ENCODE measurements at regions not wholly inside any gene's neighbourhood (a gene's known extent, or its start where the extent isn't known, plus 50 kb on each side); places are given as distances from the start of the nearest gene placed in this dataset.
A peak's percentile ranks its signal among the peaks of the same experiment; 100 is the strongest.

- H3K4me3 Mint-ChIP-seq = no peak overlapping the region
- Histone ChIP-seq H3K4me1 (ENCODE audit: insufficient read depth, low read length) (no peaks in the 10 kb centered on the region), H3K36me3 (ENCODE audit: insufficient read depth, low read length) (no peaks in the 10 kb centered on the region), H3K4me3 (ENCODE audit: low read length) (no peak overlapping the region), H3K27me3 (ENCODE audit: insufficient read depth, low read length, poor library complexity, severe bottlenecking) (no peaks in the 10 kb centered on the region), H3K27ac (ENCODE audit: low read depth, low read length) (no peak overlapping the region), H3K9me3 (ENCODE audit: low read length) (no peaks in the 10 kb centered on the region)
- peaks cover 0 to 33% of the 10 kb centered on the region in 2 donors for H3K27me3 Mint-ChIP-seq
- H3K9me3 Mint-ChIP-seq = no peaks in the 10 kb centered on the region
- H3K4me1 Mint-ChIP-seq = no peaks in the 10 kb centered on the region
- DNase-seq = no peak
- no peaks in the 10 kb centered on the region for H3K36me3 Mint-ChIP-seq
- POLR2A ChIA-PET = no interaction called here
- CTCF ChIA-PET = no interaction called here
- no peak overlapping the region for H3K27ac Mint-ChIP-seq
Observed at GRCh38 chr20:2228926-2229325, 66.9 kb upstream of the TGM3 start.

- ChIA-PET POLR2A (no interaction called here), CTCF (no interaction called here)
- Mint-ChIP-seq H3K36me3 (no peaks in the 10 kb centered on the region), H3K27ac (no peak overlapping the region), H3K9me3 (no peaks in the 10 kb centered on the region), H3K27me3 (peaks cover 0 to 19% of the 10 kb centered on the region in 2 donors), H3K4me1 (no peaks in the 10 kb centered on the region), H3K4me3 (no peak overlapping the region)
- no peak for DNase-seq
- Histone ChIP-seq H3K27ac (ENCODE audit: low read depth, low read length) (no peak overlapping the region), H3K4me3 (ENCODE audit: low read length) (no peak overlapping the region), H3K4me1 (ENCODE audit: insufficient read depth, low read length) (no peaks in the 10 kb centered on the region), H3K27me3 (ENCODE audit: insufficient read depth, low read length, poor library complexity, severe bottlenecking) (no peaks in the 10 kb centered on the region), H3K36me3 (ENCODE audit: insufficient read depth, low read length) (no peaks in the 10 kb centered on the region), H3K9me3 (ENCODE audit: low read length) (no peaks in the 10 kb centered on the region)
Observed at GRCh38 chr20:2230726-2231488, 64.9 kb upstream of the TGM3 start.

GRCh38 chr20:2231701-2232100, 64.1 kb upstream of the TGM3 start:
- Histone ChIP-seq H3K27me3 (ENCODE audit: insufficient read depth, low read length, poor library complexity, severe bottlenecking) (no peaks in the 10 kb centered on the region), H3K27ac (ENCODE audit: low read depth, low read length) (no peak overlapping the region), H3K9me3 (ENCODE audit: low read length) (no peaks in the 10 kb centered on the region), H3K36me3 (ENCODE audit: insufficient read depth, low read length) (no peaks in the 10 kb centered on the region), H3K4me3 (ENCODE audit: low read length) (no peak overlapping the region), H3K4me1 (ENCODE audit: insufficient read depth, low read length) (no peaks in the 10 kb centered on the region)
- H3K9me3 Mint-ChIP-seq = no peaks in the 10 kb centered on the region
- H3K36me3 Mint-ChIP-seq = no peaks in the 10 kb centered on the region
- no peak overlapping the region for H3K4me3 Mint-ChIP-seq
- CTCF ChIA-PET = no interaction called here
- no peak for DNase-seq
- POLR2A ChIA-PET = no interaction called here
- H3K27ac Mint-ChIP-seq = no peak overlapping the region
- H3K4me1 Mint-ChIP-seq = no peaks in the 10 kb centered on the region
- peaks cover 0 to 19% of the 10 kb centered on the region in 2 donors for H3K27me3 Mint-ChIP-seq

GRCh38 chr20:2234598-2235191, 61.1 kb upstream of the TGM3 start:
- ChIA-PET CTCF (no interaction called here), POLR2A (no interaction called here)
- no peaks in the 10 kb centered on the region for H3K4me1 Mint-ChIP-seq
- H3K4me1 ChIP-seq (ENCODE audit: insufficient read depth, low read length) = no peaks in the 10 kb centered on the region
- H3K4me3 Mint-ChIP-seq = no peak overlapping the region
- H3K9me3 ChIP-seq (ENCODE audit: low read length) = no peaks in the 10 kb centered on the region
- H3K27ac Mint-ChIP-seq = no peak overlapping the region
- H3K27me3 Mint-ChIP-seq = peaks cover 3 to 21% of the 10 kb centered on the region in 2 donors
- H3K4me3 ChIP-seq (ENCODE audit: low read length) = no peak overlapping the region
- no peak for DNase-seq
- H3K36me3 Mint-ChIP-seq = no peaks in the 10 kb centered on the region
- no peaks in the 10 kb centered on the region for H3K27me3 ChIP-seq (ENCODE audit: insufficient read depth, low read length, poor library complexity, severe bottlenecking)
- no peak overlapping the region for H3K27ac ChIP-seq (ENCODE audit: low read depth, low read length)
- no peaks in the 10 kb centered on the region for H3K9me3 Mint-ChIP-seq
- H3K36me3 ChIP-seq (ENCODE audit: insufficient read depth, low read length) = no peaks in the 10 kb centered on the region

- H3K27me3 Mint-ChIP-seq = peaks cover 3 to 21% of the 10 kb centered on the region in 2 donors
- ChIA-PET POLR2A (no interaction called here), CTCF (no interaction called here)
- H3K4me1 Mint-ChIP-seq = no peaks in the 10 kb centered on the region
- Histone ChIP-seq H3K27ac (ENCODE audit: low read depth, low read length) (no peak overlapping the region), H3K36me3 (ENCODE audit: insufficient read depth, low read length) (no peaks in the 10 kb centered on the region), H3K27me3 (ENCODE audit: insufficient read depth, low read length, poor library complexity, severe bottlenecking) (no peaks in the 10 kb centered on the region), H3K4me1 (ENCODE audit: insufficient read depth, low read length) (no peaks in the 10 kb centered on the region), H3K4me3 (ENCODE audit: low read length) (no peak overlapping the region), H3K9me3 (ENCODE audit: low read length) (no peaks in the 10 kb centered on the region)
- H3K36me3 Mint-ChIP-seq = no peaks in the 10 kb centered on the region
- H3K27ac Mint-ChIP-seq = peak overlapping the region in 1 of 8 donors; percentile 1
- H3K4me3 Mint-ChIP-seq = no peak overlapping the region
- H3K9me3 Mint-ChIP-seq = no peaks in the 10 kb centered on the region
- DNase-seq = no peak
Observed at GRCh38 chr20:2236256-2236655, 59.5 kb upstream of the TGM3 start.

- Histone ChIP-seq H3K27me3 (ENCODE audit: insufficient read depth, low read length, poor library complexity, severe bottlenecking) (no peaks in the 10 kb centered on the region), H3K4me1 (ENCODE audit: insufficient read depth, low read length) (no peaks in the 10 kb centered on the region), H3K27ac (ENCODE audit: low read depth, low read length) (no peak overlapping the region), H3K36me3 (ENCODE audit: insufficient read depth, low read length) (no peaks in the 10 kb centered on the region), H3K4me3 (ENCODE audit: low read length) (no peak overlapping the region), H3K9me3 (ENCODE audit: low read length) (no peaks in the 10 kb centered on the region)
- CTCF ChIA-PET = no interaction called here
- Mint-ChIP-seq H3K27me3 (peaks cover 3 to 24% of the 10 kb centered on the region in 2 donors), H3K4me1 (no peaks in the 10 kb centered on the region), H3K4me3 (no peak overlapping the region), H3K9me3 (no peaks in the 10 kb centered on the region), H3K27ac (peak overlapping the region in 2 of 8 donors; percentile 17 to 58), H3K36me3 (no peaks in the 10 kb centered on the region)
- POLR2A ChIA-PET = no interaction called here
- no peak for DNase-seq
Observed at GRCh38 chr20:2237059-2237458, 58.7 kb upstream of the TGM3 start.

- H3K4me1 Mint-ChIP-seq = no peaks in the 10 kb centered on the region
- CTCF ChIA-PET = no interaction called here
- H3K4me3 ChIP-seq (ENCODE audit: low read length) = no peak overlapping the region
- H3K9me3 ChIP-seq (ENCODE audit: low read length) = no peaks in the 10 kb centered on the region
- DNase-seq = no peak
- no peaks in the 10 kb centered on the region for H3K4me1 ChIP-seq (ENCODE audit: insufficient read depth, low read length)
- no peaks in the 10 kb centered on the region for H3K36me3 Mint-ChIP-seq
- H3K27me3 Mint-ChIP-seq = peaks cover 5 to 29% of the 10 kb centered on the region in 2 donors
- no peaks in the 10 kb centered on the region for H3K27me3 ChIP-seq (ENCODE audit: insufficient read depth, low read length, poor library complexity, severe bottlenecking)
- no peaks in the 10 kb centered on the region for H3K9me3 Mint-ChIP-seq
- POLR2A ChIA-PET = no interaction called here
- H3K36me3 ChIP-seq (ENCODE audit: insufficient read depth, low read length) = no peaks in the 10 kb centered on the region
- no peak overlapping the region for H3K4me3 Mint-ChIP-seq
- no peak overlapping the region for H3K27ac ChIP-seq (ENCODE audit: low read depth, low read length)
- no peak overlapping the region for H3K27ac Mint-ChIP-seq
Observed at GRCh38 chr20:2238601-2239000, 57.2 kb upstream of the TGM3 start.

- CTCF ChIA-PET = no interaction called here
- Mint-ChIP-seq H3K4me3 (no peak overlapping the region), H3K36me3 (no peaks in the 10 kb centered on the region), H3K9me3 (no peaks in the 10 kb centered on the region), H3K4me1 (no peaks in the 10 kb centered on the region), H3K27me3 (peaks cover 5 to 34% of the 10 kb centered on the region in 2 donors), H3K27ac (no peak overlapping the region)
- DNase-seq = no peak
- H3K36me3 ChIP-seq (ENCODE audit: insufficient read depth, low read length) = no peaks in the 10 kb centered on the region
- H3K27me3 ChIP-seq (ENCODE audit: insufficient read depth, low read length, poor library complexity, severe bottlenecking) = no peaks in the 10 kb centered on the region
- H3K9me3 ChIP-seq (ENCODE audit: low read length) = no peaks in the 10 kb centered on the region
- H3K4me3 ChIP-seq (ENCODE audit: low read length) = no peak overlapping the region
- H3K4me1 ChIP-seq (ENCODE audit: insufficient read depth, low read length) = no peaks in the 10 kb centered on the region
- POLR2A ChIA-PET = no interaction called here
- no peak overlapping the region for H3K27ac ChIP-seq (ENCODE audit: low read depth, low read length)
Observed at GRCh38 chr20:2240835-2241234, 55.0 kb upstream of the TGM3 start.

Measured in CD8-positive, alpha-beta memory T cell (primary cell).